Body of pancreas (tissue), 4 donors: ENCODE measurements at regions not wholly inside any gene's neighbourhood (a gene's known extent, or its start where the extent isn't known, plus 50 kb on each side); places are given as distances from the start of the nearest gene placed in this dataset.

Experiments
- ATAC-seq: fragments of 150-250 bp; one replicate; pipeline ENCODE4 v1.9.1; 2016
- DNase-seq, 4 donors: peaks; one replicate each; pipeline ENCODE4 v3.0.0-alpha.2; 2019
- H3K27ac ChIP-seq, 4 donors: fragments of 200-600 bp; sonication (generic); 1 replicate in 3 of 4; 2 replicates in 1 of 4; pipeline versions ENCODE4 v1.5.1 to v1.6.1; 2016 to 2019; ENCODE audit warnings: mild to moderate bottlenecking in 1 of 4, mixed read lengths in 1 of 4, moderate library complexity in 1 of 4
- H3K27me3 ChIP-seq, 2 donors: fragments of 200-600 bp; sonication (generic); one replicate each; pipeline ENCODE4 v1.6.0; 2016; ENCODE audit warnings: mild to moderate bottlenecking in 1 of 2
- H3K36me3 ChIP-seq, 2 donors: fragments of 200-600 bp; sonication (generic); replicated peaks in 1 of 2; 2 replicates each; pipeline ENCODE4 v1.5.1; 2016; ENCODE audit warnings: low read depth in 2 of 2; ENCODE audit not compliant: insufficient read depth in 1 of 2
- H3K4me1 ChIP-seq: fragments of 200-600 bp; sonication (generic); one replicate; pipeline ENCODE4 v1.6.0; 2016
- H3K4me3 ChIP-seq, 2 donors: fragments of 200-600 bp; sonication (generic); 1 replicate in 1 of 2; 2 replicates in 1 of 2; pipeline ENCODE4 v1.5.1; 2016 to 2019
- H3K9me3 ChIP-seq, 3 donors: fragments of 200-600 bp; sonication (generic); 1 replicate in 2 of 3; 2 replicates in 1 of 3; pipeline ENCODE4 v1.5.1; 2016
- CTCF ChIP-seq, 7 experiments: fragments of 450-650 bp in 4 of 7; fragments of 200-600 bp in 3 of 7; sonication (generic) in 3 of 7; IDR thresholded peaks; one replicate each; pipeline ENCODE4 v1.5.1; 2016 to 2019; ENCODE audit warnings: antibody characterized with exemption in 7 of 7
- POLR2A ChIP-seq, 3 donors: fragments of 450-650 bp; IDR thresholded peaks; one replicate each; pipeline ENCODE4 v1.6.1; 2016; ENCODE audit warnings: antibody characterized with exemption in 3 of 3, mild to moderate bottlenecking in 2 of 3
- WGBS, 2 donors: methylation state at CpG; one replicate each; pipeline ENCODE4 v1.1.5; 2017; 5-methylcytosine and 5-hydroxymethylcytosine counted together
- intact Hi-C: fragments of 100-400 bp; cut with DNase I; formaldehyde crosslinking; loops from one replicate; pipeline ENCODE4 v1.15.1; 2023

DNA sequence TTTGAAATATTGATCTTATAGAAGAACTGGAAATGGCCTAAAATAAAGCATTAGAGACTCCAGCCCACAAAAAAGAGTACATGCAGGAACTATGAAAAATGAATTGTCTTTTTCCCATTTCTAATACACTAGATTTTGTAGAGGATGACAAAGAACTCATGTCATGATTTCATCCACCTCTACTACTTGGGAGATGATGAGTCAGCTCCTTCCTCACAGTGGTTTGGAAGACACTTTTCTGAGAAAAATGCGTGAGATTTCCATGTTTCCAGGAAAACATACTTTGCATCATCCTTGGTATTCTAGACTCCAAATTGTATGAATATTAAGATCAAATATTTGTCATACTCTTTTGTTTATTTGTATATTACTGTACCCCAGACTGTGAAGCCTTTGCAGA lies 500.5 kb downstream of the FAM181B start:
- DNase-seq (no peak), ATAC-seq (no peak)
- 83 to 91% methylated on average over 1 of the region's 1 CpG for WGBS, 2 donors
- no peaks in the 10 kb centered on the region for H3K9me3 ChIP-seq
- H3K27me3 ChIP-seq = no peaks in the 10 kb centered on the region
- TF ChIP-seq CTCF (IDR thresholded peaks at IDR 0.05) (no peak), POLR2A (IDR thresholded peaks at IDR 0.05) (no peak)
- H3K36me3 ChIP-seq = no peaks in the 10 kb centered on the region
- no peak overlapping the region for H3K27ac ChIP-seq
- H3K4me1 ChIP-seq = no peaks in the 10 kb centered on the region
- intact Hi-C loops = no loop called here
- H3K4me3 ChIP-seq = no peak overlapping the region

- H3K27me3 ChIP-seq = no peaks in the 10 kb centered on the region
- H3K9me3 ChIP-seq = no peaks in the 10 kb centered on the region
- H3K4me3 ChIP-seq = no peak overlapping the region
- intact Hi-C loops = no loop called here
- no peak for DNase-seq
- H3K36me3 ChIP-seq = no peaks in the 10 kb centered on the region
- no peak for ATAC-seq
- H3K4me1 ChIP-seq = no peaks in the 10 kb centered on the region
- TF ChIP-seq CTCF (IDR thresholded peaks at IDR 0.05) (peak in 3 of 7 experiments; percentile 14 to 29 (median 24)), POLR2A (IDR thresholded peaks at IDR 0.05) (no peak)
- no peak overlapping the region for H3K27ac ChIP-seq
These were observed 504.3 kb downstream of the FAM181B start for GRCh38 chr11:82229341-82229740.

- Histone ChIP-seq H3K27ac (no peak overlapping the region), H3K27me3 (no peaks in the 10 kb centered on the region), H3K4me1 (no peaks in the 10 kb centered on the region), H3K4me3 (no peak overlapping the region), H3K36me3 (no peaks in the 10 kb centered on the region), H3K9me3 (no peaks in the 10 kb centered on the region)
- 69 to 78% methylated on average over 2 of the region's 2 CpGs for WGBS, 2 donors
- DNase-seq (no peak), ATAC-seq (no peak)
- TF ChIP-seq POLR2A (IDR thresholded peaks at IDR 0.05) (no peak), CTCF (IDR thresholded peaks at IDR 0.05) (no peak)
- intact Hi-C loops = no loop called here
These were observed 507.7 kb downstream of the FAM181B start for GRCh38 chr11:82225930-82226329.

DNA sequence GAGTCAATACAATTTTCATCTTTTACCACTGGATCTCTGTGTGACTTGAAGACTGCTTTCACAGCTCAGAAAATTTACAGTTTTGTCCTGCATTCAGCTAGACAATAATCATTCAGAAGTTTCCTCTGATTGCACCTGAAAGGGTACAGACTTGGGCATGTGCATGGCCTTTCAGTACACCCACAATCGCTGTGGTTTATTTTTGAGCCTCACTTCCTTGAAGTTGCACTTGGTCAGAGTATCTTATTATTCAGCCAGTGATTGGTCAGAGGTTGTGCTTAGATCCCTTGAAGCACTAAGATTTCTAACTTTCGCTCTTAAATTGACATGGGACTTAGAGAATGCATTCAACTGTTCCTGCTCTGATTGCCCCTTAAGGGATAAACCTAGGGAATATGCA lies 508.2 kb downstream of the FAM181B start:
- no peak for ATAC-seq
- 72 to 84% methylated on average over 2 of the region's 2 CpGs for WGBS, 2 donors

More for the DNA sequence above, 508.2 kb downstream of the FAM181B start:
- Histone ChIP-seq H3K4me1 (no peaks in the 10 kb centered on the region), H3K4me3 (no peak overlapping the region), H3K9me3 (no peaks in the 10 kb centered on the region), H3K36me3 (no peaks in the 10 kb centered on the region), H3K27ac (no peak overlapping the region), H3K27me3 (no peaks in the 10 kb centered on the region)
- no peak for DNase-seq
- TF ChIP-seq POLR2A (IDR thresholded peaks at IDR 0.05) (no peak), CTCF (IDR thresholded peaks at IDR 0.05) (no peak)
- intact Hi-C loops = no loop called here
